HG03439 (cell line): ENCODE measurements at regions not wholly inside any gene's neighbourhood (a gene's known extent, or its start where the extent isn't known, plus 50 kb on each side); places are given as distances from the start of the nearest gene placed in this dataset.

Source experiments
- ATAC-seq: cut with Tn5 transposase; IDR thresholded peaks from one replicate; pipeline ENCODE4 v1.9.1; 2021; ENCODE audit warnings: mild to moderate bottlenecking, moderate library complexity; ENCODE audit not compliant: unreplicated experiment

DNA sequence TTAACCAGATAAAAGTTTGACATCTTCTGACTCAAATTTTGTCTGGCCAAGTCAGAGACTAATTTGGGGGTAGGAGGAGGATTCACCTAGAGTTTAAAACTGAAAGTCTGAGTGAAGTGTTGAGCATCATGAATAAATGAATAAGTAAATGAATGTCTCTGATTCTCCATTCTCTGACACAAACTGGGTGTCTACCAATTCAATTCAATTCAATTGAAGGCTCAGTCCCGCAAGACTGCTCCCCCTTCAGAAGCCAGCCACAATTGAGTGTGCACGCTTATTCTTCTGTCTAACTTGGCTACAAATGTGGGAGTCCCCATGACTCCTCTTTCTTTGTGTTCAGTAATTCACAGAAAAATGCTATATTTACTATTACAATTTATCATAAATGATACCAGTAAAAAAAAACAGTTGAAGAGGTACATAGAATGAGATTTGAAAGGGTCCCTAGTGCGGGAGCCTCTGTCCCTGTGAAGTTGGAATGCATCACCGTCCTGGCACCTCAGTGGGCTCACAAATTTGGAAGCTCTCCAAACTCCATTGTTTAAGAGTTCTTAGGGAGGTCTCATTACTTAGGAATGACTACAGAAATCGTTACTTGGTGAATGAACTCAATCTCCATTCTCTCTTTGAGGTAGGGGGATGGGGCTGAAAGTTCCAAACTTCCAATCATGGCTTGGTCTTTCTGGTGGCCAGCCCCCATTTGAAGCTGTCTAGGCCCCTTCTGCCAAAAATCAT lies 243.7 kb upstream of the PHYHIPL start:
- ATAC-seq = no peak

DNA sequence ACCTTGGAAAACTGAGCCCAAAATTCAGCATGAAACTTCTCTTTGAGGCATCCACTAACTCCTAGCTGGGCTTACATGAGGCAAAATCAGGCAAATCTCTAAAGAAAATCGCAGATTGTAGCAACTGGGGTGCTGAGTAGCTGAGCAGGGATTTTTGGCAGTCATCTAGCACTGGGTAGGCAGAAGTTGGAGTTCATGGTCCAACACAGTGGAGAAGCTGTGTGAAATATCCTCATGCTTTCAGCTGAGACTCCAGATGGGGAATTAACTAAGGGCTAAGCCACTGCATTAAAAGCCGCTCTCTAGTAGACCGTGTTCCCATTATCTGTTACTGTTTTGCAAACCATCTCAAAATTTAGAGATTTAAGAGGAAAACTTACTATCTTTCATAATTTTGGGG lies 240.1 kb upstream of the PHYHIPL start:
- ATAC-seq = no peak

- ATAC-seq = no peak
These were observed 239.0 kb upstream of the PHYHIPL start for GRCh38 chr10:58937423-58937822.

- no peak for ATAC-seq
These were observed 233.7 kb upstream of the PHYHIPL start for GRCh38 chr10:58942724-58943123.

DNA sequence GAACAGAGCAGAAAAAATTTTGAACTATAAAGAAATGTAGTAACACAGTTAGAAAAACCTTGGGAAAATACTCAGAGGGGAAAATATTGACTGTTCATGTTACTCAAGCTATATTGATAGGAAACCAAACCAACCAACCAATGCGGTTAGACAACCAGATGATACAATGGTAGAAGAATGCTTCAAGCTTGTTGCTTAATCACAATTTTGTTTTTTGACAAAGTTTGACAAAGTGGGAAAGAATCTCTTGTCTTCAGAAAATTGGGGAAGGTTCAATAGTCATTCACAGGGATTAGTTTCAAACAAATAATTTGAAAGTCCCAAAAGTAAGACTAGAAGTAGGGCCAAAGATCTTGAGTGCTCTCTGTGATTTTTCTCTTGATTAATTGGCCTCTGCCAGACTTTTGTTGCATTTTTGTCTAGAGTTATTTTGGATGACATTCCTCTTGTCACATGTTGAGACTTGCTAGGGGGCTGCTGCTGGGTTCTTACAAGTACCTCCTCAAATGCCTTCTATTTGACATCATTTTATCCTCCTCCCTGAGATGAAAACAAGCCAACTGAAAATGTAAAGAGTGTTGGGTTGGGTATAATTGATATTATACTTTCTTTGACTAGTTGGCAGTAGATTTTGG lies 233.1 kb upstream of the PHYHIPL start:
- ATAC-seq = no peak

DNA sequence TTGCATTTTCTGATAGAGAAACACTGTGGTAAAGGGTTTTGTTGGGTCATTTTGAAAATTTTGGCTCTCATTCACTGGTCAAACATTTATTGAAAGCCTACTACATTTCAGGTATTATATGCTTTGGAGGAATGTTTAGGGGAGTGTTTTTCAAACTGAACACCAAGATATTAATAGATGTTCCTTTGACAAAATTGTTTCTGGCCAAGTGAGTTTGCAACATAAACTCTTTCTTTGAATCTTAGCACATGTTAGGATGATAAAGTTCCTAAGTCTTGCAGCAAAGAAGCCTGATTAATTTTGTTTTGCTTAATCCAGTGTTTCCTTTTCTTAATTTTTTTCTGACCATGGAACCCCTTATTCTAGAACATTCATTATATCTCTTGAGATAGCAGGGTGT lies 232.5 kb upstream of the PHYHIPL start:
- ATAC-seq = no peak

- ATAC-seq = no peak
These were observed 228.1 kb upstream of the PHYHIPL start for GRCh38 chr10:58948303-58948702.

GRCh38 chr10:58950618-58951017 lies 225.8 kb upstream of the PHYHIPL start:
- ATAC-seq = no peak

- ATAC-seq = no peak
These were observed 225.4 kb upstream of the PHYHIPL start for GRCh38 chr10:58951087-58951486.

DNA sequence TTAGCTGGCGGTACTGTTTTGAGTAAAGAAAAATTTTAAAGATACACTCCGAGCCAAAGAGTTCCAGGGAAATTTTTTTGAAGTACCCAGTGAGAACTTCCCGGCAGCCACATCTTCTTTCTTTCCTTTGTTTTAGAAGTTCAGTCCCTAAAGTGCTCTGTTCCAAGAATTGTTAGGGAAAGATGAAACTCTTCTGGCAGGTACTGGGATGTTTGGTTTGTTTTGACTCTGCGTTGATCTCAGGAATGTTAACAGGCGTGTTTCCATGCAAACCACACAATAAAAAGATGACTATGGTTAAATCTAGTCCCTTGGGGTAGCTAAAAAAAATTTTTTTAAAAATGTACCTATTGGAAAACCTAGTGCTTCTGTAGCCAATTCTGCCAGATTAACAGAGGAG lies 224.7 kb upstream of the PHYHIPL start:
- no peak for ATAC-seq

DNA sequence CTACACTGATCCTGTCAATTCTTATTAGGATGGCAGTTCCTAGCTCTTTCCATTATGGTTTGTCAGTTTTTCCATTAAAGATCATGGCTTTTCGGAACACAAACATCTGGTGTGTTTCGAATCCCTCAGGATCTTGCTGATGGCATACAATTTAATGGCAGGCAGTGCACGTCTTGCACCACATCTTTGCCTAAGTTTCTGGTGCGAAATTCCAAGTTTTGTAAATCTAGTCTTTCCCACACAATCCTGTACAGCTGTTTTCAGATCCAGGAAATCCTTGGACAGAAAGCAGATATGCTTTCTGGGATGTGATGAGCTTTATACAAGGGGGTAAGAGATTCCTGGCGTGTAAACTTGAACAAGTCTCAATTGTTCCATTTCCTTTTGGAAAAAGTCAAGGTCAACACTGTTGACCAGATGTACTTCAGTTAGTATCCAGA lies 224.3 kb upstream of the PHYHIPL start:
- ATAC-seq = no peak

DNA sequence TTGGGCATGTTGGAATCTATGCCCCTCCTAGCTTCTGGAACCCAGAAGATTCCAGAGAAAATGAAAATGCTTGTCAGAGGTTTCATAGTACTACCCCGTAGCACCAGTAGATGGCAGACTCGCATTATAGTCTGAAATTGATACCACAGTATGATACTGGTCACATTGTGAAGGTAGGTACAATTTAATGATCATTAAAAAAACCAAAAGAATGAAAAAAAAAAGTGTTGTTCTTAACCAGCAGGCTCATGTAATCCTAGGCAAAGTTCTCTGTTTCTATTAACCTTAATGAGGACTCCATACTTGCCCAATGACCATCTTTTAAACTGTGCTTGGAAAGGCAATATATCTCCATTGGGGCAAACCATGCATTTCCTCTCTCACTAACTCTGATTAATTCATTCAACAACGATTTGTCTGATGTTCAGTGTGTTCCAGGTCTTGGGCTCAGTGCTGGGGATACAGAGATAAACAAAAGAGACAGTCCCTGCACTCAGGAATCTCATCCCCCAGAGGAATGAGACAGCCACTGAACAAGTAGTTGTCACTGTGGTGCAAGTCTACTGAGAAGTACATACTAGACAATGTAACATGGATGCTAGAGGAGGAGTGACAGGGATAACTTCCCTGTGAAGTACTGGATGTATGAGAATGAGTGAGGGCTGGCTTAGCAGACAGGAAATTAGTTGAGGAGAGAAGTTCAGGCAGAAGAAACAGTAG lies 223.5 kb upstream of the PHYHIPL start:
- ATAC-seq = peak; percentile 68

DNA sequence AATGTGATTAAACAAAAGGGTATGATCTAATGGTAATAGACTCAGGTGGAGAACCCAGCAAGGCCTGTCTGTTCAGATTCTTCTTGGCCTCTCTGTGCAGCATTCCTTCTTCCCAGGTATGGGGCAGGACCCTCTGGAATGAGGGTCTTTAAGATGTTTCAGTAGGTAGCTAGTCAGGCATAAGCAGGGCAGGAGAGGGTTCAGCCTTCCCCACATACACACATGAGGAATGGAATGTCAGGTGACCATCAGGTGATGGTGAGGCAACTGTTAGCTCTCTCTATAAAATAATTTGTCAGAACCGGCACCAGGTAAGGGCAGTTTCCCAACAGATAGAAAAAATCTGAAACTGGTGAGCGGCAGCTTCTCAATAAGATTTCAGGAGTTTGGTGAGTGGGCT lies 222.3 kb upstream of the PHYHIPL start:
- no peak for ATAC-seq

DNA sequence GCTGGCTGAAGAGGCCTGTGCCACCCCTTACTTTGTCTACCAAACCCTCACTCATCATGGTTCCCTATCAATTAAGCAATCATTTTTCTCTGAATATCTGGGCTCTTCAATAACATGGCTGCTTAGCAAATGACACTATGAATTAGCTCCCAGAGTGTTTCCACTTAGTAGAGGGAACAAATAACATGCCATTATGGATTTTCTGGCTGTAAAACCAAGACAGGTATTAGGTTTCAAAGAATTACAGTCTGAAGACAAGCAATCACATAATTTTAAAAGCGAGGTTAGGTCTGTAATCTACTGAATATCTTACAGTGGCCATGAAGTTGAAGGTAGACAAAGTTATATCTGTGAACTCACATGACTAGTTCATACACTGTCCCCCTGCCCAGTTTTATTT lies 220.8 kb upstream of the PHYHIPL start:
- no peak for ATAC-seq

DNA sequence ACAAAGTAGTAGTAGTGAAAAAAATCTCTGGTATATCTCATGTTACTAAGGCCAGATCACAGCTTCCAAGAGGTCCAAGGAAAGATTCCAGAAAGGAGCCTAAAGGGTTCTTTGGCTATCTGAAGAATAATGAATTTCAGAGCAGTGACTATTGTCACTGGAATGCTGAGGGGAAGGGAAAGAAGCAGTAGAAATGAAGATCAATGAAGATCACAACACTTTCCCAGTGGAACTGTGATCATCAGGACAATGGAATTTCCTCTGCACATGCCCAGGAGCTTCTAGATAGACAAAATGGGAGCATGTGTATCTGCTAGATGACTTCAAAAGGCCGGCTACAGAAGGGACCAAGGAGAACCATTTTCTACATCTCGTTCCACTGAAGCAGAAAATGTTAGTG lies 219.5 kb upstream of the PHYHIPL start:
- ATAC-seq = no peak

DNA sequence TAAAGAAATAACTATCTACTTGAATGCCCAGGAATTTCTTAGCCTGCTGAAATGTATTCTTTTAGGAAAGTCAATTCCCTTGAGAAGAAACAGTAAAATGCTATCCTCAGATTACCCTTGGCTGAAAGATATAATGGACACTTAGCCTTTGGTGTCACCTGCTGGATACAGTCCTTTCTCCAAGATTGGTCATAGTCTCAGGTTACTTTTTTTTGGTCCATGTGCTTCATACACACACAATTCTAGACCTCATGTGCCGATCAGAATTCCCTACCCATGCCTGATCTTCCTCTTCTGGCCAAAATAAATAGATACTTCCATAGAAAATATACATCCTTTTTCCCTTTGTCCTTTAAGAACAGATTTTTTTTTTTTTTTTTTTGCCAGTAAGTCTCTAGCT lies 218.9 kb upstream of the PHYHIPL start:
- ATAC-seq = no peak

DNA sequence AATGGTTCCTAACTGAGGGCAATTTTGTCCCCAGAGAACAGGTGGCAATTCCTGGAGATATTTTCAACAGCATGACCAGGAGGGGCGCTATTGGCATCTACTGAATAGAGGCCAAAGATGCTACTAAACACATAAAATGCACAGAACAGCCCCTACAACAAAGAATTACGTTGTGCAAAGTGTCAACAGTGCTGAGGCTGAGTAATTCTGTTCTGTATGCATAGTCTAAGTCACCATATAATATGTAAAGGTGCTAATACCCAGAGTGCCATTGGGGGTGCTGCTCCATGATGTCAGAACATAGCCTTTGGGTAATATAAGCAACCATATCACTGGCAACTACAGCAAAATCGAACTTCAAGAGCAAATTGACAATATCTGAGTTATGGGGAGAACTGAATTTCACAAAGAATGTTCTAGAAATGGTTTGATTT lies 213.3 kb upstream of the PHYHIPL start:
- no peak for ATAC-seq

DNA sequence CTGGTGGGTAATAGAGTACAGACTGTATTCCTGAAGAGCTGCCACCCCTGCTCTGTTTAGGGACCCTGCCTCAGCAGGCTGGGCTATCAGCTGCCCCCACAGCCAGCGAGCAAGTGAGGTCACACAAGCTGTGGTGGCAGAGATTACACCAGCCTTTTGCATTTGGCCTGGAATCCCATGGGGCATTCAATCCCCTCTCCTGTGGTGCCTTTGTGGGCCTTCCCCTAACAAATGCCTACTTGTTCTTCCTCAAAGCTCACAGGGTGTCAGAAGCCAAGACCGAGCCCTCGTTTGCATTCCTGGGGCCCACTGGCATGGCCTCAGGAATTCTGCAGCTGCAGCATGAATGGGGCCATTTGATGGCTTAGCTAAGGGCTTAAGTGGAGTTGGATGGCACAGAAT lies 212.7 kb upstream of the PHYHIPL start:
- ATAC-seq = no peak

GRCh38 chr10:58965855-58966254 lies 210.6 kb upstream of the PHYHIPL start:
- ATAC-seq = no peak

GRCh38 chr10:58967551-58968388 lies 208.7 kb upstream of the PHYHIPL start:
- peak; percentile 74 for ATAC-seq

GRCh38 chr10:58968389-58968755 lies 208.1 kb upstream of the PHYHIPL start:
- ATAC-seq = no peak
